ENCODE measurements at regions not wholly inside any gene's neighbourhood (a gene's known extent, or its start where the extent isn't known, plus 50 kb on each side); places are given as distances from the start of the nearest gene placed in this dataset.

DNA sequence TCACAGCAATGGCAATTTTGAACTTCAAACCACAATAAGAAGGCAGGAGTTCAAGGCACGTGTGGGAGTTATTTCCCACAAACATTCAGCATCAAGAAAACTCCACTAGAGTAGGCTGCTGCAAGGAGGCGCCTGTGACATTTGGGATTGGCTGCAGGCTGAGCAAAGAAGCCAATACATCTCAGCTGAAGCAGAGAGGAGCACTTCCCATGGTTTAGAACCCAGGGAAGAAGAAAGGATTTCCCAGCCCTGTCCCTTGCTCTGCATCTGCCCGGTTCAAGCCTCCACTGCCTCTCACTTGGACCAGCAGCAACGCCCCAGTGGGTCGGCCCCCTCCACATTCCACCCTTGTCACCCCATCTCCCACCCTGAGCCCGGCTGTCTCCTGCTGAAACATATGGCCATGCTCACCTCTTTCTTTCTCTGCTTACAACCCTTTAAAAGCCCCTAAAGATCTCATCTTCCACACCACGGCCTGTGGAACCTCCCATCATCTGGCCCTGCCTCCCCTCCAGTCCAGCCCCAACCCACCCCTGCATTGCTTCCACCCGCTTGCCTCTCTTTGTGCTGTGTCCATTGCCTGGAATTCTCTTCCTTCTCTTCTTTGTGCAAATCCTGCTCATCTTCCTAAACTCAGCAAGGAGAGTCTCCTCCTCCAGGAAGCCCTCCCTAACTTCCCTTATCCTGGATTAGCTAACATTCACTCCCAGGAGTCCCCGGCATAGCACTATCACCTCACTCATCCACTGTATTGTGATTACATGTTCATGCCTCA, 128.3 kb downstream of the ANKRD60 start:
- TF ChIP-seq RAD21 (IDR thresholded peaks at IDR 0.05; ENCODE audit: low read depth) (no peak), EZH2phosphoT487 (IDR thresholded peaks at IDR 0.05; ENCODE audit: borderline replicate concordance) (no peak), TCF7L2 (IDR thresholded peaks at IDR 0.05; ENCODE audit: borderline replicate concordance, extremely low read depth, insufficient read depth, insufficient read length) (no peak), SRF (IDR thresholded peaks at IDR 0.05; ENCODE audit: low read depth) (no peak), POLR2A (IDR thresholded peaks at IDR 0.05; ENCODE audit: borderline replicate concordance, extremely low read depth, insufficient read depth, insufficient read length) (no peak), ELF1 (IDR thresholded peaks at IDR 0.05; ENCODE audit: borderline replicate concordance, low read depth) (no peak), YY1 (IDR thresholded peaks at IDR 0.05; ENCODE audit: extremely low read depth, insufficient replicate concordance, low read depth, low read length) (no peak)
- TF ChIP-seq, protein P1, sequence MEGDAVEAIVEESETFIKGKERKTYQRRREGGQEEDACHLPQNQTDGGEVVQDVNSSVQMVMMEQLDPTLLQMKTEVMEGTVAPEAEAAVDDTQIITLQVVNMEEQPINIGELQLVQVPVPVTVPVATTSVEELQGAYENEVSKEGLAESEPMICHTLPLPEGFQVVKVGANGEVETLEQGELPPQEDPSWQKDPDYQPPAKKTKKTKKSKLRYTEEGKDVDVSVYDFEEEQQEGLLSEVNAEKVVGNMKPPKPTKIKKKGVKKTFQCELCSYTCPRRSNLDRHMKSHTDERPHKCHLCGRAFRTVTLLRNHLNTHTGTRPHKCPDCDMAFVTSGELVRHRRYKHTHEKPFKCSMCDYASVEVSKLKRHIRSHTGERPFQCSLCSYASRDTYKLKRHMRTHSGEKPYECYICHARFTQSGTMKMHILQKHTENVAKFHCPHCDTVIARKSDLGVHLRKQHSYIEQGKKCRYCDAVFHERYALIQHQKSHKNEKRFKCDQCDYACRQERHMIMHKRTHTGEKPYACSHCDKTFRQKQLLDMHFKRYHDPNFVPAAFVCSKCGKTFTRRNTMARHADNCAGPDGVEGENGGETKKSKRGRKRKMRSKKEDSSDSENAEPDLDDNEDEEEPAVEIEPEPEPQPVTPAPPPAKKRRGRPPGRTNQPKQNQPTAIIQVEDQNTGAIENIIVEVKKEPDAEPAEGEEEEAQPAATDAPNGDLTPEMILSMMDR (IDR thresholded peaks at IDR 0.05 in 2 of 3, conservative IDR thresholded peaks at IDR 0.05 in 1 of 3; ENCODE audit: borderline replicate concordance in 1 of 3, insufficient read depth in 1 of 3, low read depth in 2 of 3, low read length in 2 of 3) = no peak
- TF ChIP-seq, protein P2, sequence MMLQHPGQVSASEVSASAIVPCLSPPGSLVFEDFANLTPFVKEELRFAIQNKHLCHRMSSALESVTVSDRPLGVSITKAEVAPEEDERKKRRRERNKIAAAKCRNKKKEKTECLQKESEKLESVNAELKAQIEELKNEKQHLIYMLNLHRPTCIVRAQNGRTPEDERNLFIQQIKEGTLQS (IDR thresholded peaks at IDR 0.05) = no peak
- TF ChIP-seq, protein P3, sequence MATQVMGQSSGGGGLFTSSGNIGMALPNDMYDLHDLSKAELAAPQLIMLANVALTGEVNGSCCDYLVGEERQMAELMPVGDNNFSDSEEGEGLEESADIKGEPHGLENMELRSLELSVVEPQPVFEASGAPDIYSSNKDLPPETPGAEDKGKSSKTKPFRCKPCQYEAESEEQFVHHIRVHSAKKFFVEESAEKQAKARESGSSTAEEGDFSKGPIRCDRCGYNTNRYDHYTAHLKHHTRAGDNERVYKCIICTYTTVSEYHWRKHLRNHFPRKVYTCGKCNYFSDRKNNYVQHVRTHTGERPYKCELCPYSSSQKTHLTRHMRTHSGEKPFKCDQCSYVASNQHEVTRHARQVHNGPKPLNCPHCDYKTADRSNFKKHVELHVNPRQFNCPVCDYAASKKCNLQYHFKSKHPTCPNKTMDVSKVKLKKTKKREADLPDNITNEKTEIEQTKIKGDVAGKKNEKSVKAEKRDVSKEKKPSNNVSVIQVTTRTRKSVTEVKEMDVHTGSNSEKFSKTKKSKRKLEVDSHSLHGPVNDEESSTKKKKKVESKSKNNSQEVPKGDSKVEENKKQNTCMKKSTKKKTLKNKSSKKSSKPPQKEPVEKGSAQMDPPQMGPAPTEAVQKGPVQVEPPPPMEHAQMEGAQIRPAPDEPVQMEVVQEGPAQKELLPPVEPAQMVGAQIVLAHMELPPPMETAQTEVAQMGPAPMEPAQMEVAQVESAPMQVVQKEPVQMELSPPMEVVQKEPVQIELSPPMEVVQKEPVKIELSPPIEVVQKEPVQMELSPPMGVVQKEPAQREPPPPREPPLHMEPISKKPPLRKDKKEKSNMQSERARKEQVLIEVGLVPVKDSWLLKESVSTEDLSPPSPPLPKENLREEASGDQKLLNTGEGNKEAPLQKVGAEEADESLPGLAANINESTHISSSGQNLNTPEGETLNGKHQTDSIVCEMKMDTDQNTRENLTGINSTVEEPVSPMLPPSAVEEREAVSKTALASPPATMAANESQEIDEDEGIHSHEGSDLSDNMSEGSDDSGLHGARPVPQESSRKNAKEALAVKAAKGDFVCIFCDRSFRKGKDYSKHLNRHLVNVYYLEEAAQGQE (IDR thresholded peaks at IDR 0.05; ENCODE audit: low read depth) = no peak
- TF ChIP-seq, protein P4, sequence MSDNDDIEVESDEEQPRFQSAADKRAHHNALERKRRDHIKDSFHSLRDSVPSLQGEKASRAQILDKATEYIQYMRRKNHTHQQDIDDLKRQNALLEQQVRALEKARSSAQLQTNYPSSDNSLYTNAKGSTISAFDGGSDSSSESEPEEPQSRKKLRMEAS (IDR thresholded peaks at IDR 0.05) = no peak

Measured in HCT116 (cell line).